CD4-positive, alpha-beta T cell treated with Interleukin-2 at 100 ng/mL for 4 hours (primary cell): ENCODE measurements at regions not wholly inside any gene's neighbourhood (a gene's known extent, or its start where the extent isn't known, plus 50 kb on each side); places are given as distances from the start of the nearest gene placed in this dataset.
A peak's percentile ranks its signal among the peaks of the same experiment; 100 is the strongest.

Experiments
- DNase-seq: peaks from one replicate; pipeline ENCODE4 v3.0.0-alpha.2; 2020; ENCODE audit warnings: low spot score

- DNase-seq, result no peak
These were observed 58.1 kb upstream of the IL2 start for GRCh38 chr4:122514671-122515070.

DNA sequence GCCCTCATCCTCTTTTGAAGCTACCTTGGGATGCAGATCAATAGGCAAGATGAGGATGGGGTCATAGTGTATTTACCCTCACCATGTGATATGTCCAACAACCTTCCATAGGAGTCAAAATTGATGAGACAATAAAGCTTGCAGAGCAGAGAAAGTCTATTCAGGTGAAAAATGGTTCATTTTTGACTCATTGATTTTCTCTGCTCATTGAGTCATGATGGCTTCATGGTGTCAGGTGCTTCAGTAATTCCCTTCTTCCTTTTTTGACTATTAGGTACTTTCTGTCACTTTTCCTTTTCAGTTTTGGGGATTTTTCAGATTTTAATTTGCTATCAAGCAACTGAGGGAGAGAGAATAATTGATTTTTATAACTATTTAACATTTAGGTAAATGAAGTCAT is 55.9 kb upstream of the IL2 start:
- no peak for DNase-seq

DNA sequence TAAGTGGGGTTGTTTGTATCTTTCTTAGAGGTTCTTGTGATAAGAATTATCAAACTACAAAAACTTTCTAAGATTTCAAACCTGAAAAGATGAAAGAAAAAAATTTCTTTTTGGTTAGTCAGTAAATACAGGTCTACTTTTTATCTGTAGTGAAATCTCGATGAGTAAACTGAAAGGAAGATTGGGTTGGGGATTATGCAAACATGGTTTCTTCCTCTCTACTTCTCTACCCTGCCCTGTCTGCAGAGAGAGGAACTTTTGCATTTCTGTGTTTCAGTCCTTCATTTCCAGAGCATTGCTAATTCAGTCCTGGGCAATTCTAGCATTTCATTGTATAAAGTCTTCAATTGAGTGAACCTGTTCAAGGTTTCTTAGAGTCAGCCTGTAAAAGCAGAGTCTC is 51.6 kb upstream of the IL2 start:
- DNase-seq, result peak; percentile 29
